ENCODE measurements at regions not wholly inside any gene's neighbourhood (a gene's known extent, or its start where the extent isn't known, plus 50 kb on each side); places are given as distances from the start of the nearest gene placed in this dataset.

GRCh38 chr1:8267307-8267706, 50.6 kb upstream of the SLC45A1 start:
- no peak for DNase-seq (ENCODE audit: low read depth in 4 of 4, low spot score in 3 of 4)

- DNase-seq (ENCODE audit: low read depth in 4 of 4, low spot score in 3 of 4), result no peak
These were observed 51.3 kb upstream of the SLC45A1 start for GRCh38 chr1:8266436-8267165.

- no peak for DNase-seq (ENCODE audit: low read depth in 4 of 4, low spot score in 3 of 4)
These were observed 54.1 kb upstream of the SLC45A1 start for GRCh38 chr1:8263791-8264190.

GRCh38 chr1:8261398-8261762, 56.5 kb upstream of the SLC45A1 start:
- no peak for DNase-seq (ENCODE audit: low read depth in 4 of 4, low spot score in 3 of 4)

- DNase-seq (ENCODE audit: low read depth in 4 of 4, low spot score in 3 of 4), result no peak
These were observed 58.2 kb upstream of the SLC45A1 start for GRCh38 chr1:8259498-8260290.

GRCh38 chr1:8257621-8258020, 60.3 kb upstream of the SLC45A1 start:
- no peak for DNase-seq (ENCODE audit: low read depth in 4 of 4, low spot score in 3 of 4)

- DNase-seq (ENCODE audit: low read depth in 4 of 4, low spot score in 3 of 4), result no peak
These were observed 61.6 kb upstream of the SLC45A1 start for GRCh38 chr1:8256321-8256720.

- DNase-seq (ENCODE audit: low read depth in 4 of 4, low spot score in 3 of 4), result no peak
These were observed 62.2 kb upstream of the SLC45A1 start for GRCh38 chr1:8255712-8256111.

- no peak for DNase-seq (ENCODE audit: low read depth in 4 of 4, low spot score in 3 of 4)
These were observed 65.5 kb upstream of the SLC45A1 start for GRCh38 chr1:8252266-8252951.

- no peak for DNase-seq (ENCODE audit: low read depth in 4 of 4, low spot score in 3 of 4)
These were observed 66.3 kb upstream of the SLC45A1 start for GRCh38 chr1:8251635-8252034.

- no peak for DNase-seq (ENCODE audit: low read depth in 4 of 4, low spot score in 3 of 4)
These were observed 68.1 kb upstream of the SLC45A1 start for GRCh38 chr1:8249838-8250237.

- no peak for DNase-seq (ENCODE audit: low read depth in 4 of 4, low spot score in 3 of 4)
These were observed 70.0 kb upstream of the SLC45A1 start for GRCh38 chr1:8247811-8248436.

- DNase-seq (ENCODE audit: low read depth in 4 of 4, low spot score in 3 of 4), result no peak
These were observed 73.6 kb upstream of the SLC45A1 start for GRCh38 chr1:8244304-8244703.

- no peak for DNase-seq (ENCODE audit: low read depth in 4 of 4, low spot score in 3 of 4)
These were observed 75.4 kb upstream of the SLC45A1 start for GRCh38 chr1:8242498-8242897.

- DNase-seq (ENCODE audit: low read depth in 4 of 4, low spot score in 3 of 4), result no peak
These were observed 76.4 kb upstream of the SLC45A1 start for GRCh38 chr1:8241417-8242014.

GRCh38 chr1:8239306-8240023, 78.4 kb upstream of the SLC45A1 start:
- no peak for DNase-seq (ENCODE audit: low read depth in 4 of 4, low spot score in 3 of 4)

GRCh38 chr1:8239039-8239305, 78.9 kb upstream of the SLC45A1 start:
- no peak for DNase-seq (ENCODE audit: low read depth in 4 of 4, low spot score in 3 of 4)

GRCh38 chr1:8238141-8239038, 79.5 kb upstream of the SLC45A1 start:
- no peak for DNase-seq (ENCODE audit: low read depth in 4 of 4, low spot score in 3 of 4)

GRCh38 chr1:8232036-8232757, 85.7 kb upstream of the SLC45A1 start:
- no peak for DNase-seq (ENCODE audit: low read depth in 4 of 4, low spot score in 3 of 4)
